Neural progenitor cell (in vitro differentiated cells): ENCODE measurements at regions not wholly inside any gene's neighbourhood (a gene's known extent, or its start where the extent isn't known, plus 50 kb on each side); places are given as distances from the start of the nearest gene placed in this dataset.

Experiments
- DNase-seq: peaks from one replicate; pipeline ENCODE4 v3.0.0-alpha.2; 2016; ENCODE audit warnings: low spot score
- H2AFZ ChIP-seq: fragments of 200-600 bp; sonication (generic); replicated peaks from 2 replicates; pipeline ENCODE4 v1.6.1; 2016; ENCODE audit warnings: antibody characterized with exemption
- H3F3A ChIP-seq: fragments of 200-600 bp; sonication (generic); 2 replicates; pipeline ENCODE4 v1.6.1; 2016; ENCODE audit warnings: antibody characterized with exemption, low read depth
- H3K27ac ChIP-seq: fragments of 200-600 bp; sonication (generic); 2 replicates; pipeline ENCODE4 v1.5.1; 2016; ENCODE audit warnings: mild to moderate bottlenecking
- H3K27me3 ChIP-seq: fragments of 200-600 bp; sonication (generic); 2 replicates; pipeline ENCODE4 v1.6.1; 2016; ENCODE audit warnings: mild to moderate bottlenecking, moderate library complexity
- H3K36me3 ChIP-seq: fragments of 200-600 bp; sonication (generic); 2 replicates; pipeline ENCODE4 v1.5.1; 2016
- H3K4me1 ChIP-seq: fragments of 200-600 bp; sonication (generic); 2 replicates; pipeline ENCODE4 v1.6.1; 2016; ENCODE audit warnings: mixed run types
- H3K4me2 ChIP-seq: fragments of 200-600 bp; sonication (generic); 2 replicates; pipeline ENCODE4 v1.6.1; 2016
- H3K4me3 ChIP-seq: fragments of 200-600 bp; sonication (generic); 2 replicates; pipeline ENCODE4 v1.5.1; 2016
- H3K79me2 ChIP-seq: fragments of 200-600 bp; sonication (generic); 2 replicates; pipeline ENCODE4 v1.6.1; 2016; ENCODE audit warnings: low read depth
- H3K9ac ChIP-seq: fragments of 200-600 bp; sonication (generic); 2 replicates; pipeline ENCODE4 v1.6.1; 2016
- H3K9me3 ChIP-seq: fragments of 200-600 bp; sonication (generic); 2 replicates; pipeline ENCODE4 v1.5.1; 2016; ENCODE audit warnings: low read depth
- H4K20me1 ChIP-seq: fragments of 200-600 bp; sonication (generic); 2 replicates; pipeline ENCODE4 v1.6.1; 2016; ENCODE audit warnings: low read depth
- H3K27ac Mint-ChIP-seq: 3 replicates; pipeline ENCODE4 v1.8.0; 2021; ENCODE audit warnings: mixed read lengths
- H3K27me3 Mint-ChIP-seq: 2 replicates; pipeline ENCODE4 v1.8.0; 2022; ENCODE audit warnings: low read depth, mild to moderate bottlenecking, inconsistent platforms, moderate library complexity, mixed read lengths; ENCODE audit not compliant: insufficient read depth
- H3K36me3 Mint-ChIP-seq: 3 replicates; pipeline ENCODE4 v1.8.0; 2021; ENCODE audit warnings: mixed read lengths
- H3K4me1 Mint-ChIP-seq: 3 replicates; pipeline ENCODE4 v1.8.0; 2021; ENCODE audit warnings: mixed read lengths
- H3K4me3 Mint-ChIP-seq: 3 replicates; pipeline ENCODE4 v1.8.0; 2021; ENCODE audit warnings: mild to moderate bottlenecking, moderate library complexity, mixed read lengths
- H3K9me3 Mint-ChIP-seq: 3 replicates; pipeline ENCODE4 v1.8.0; 2020; ENCODE audit warnings: mixed read lengths
- CTCF ChIP-seq: fragments of 200-600 bp; sonication (generic); IDR thresholded peaks from 2 replicates; pipeline ENCODE4 v1.5.1; 2017; ENCODE audit warnings: antibody characterized with exemption, mild to moderate bottlenecking
- EZH2 ChIP-seq: fragments of 200-600 bp; sonication (generic); IDR thresholded peaks from 2 replicates; pipeline ENCODE4 v1.6.1; 2017; ENCODE audit warnings: antibody characterized with exemption, mild to moderate bottlenecking, moderate library complexity
- EZH2phosphoT487 ChIP-seq: fragments of 200-600 bp; sonication (generic); IDR thresholded peaks from 2 replicates; pipeline ENCODE4 v1.6.1; 2017; ENCODE audit warnings: antibody characterized with exemption

GRCh38 chr1:243979396-243979795 is 71.7 kb upstream of the ZBTB18 start:
- no peaks in the 10 kb centered on the region for H3K9me3 ChIP-seq
- no peaks in the 10 kb centered on the region for H3F3A ChIP-seq
- Mint-ChIP-seq H3K9me3 (no peaks in the 10 kb centered on the region), H3K27ac (no peak overlapping the region), H3K36me3 (no peaks in the 10 kb centered on the region), H3K27me3 (peaks cover 5% of the 10 kb centered on the region), H3K4me3 (no peak overlapping the region), H3K4me1 (no peaks in the 10 kb centered on the region)
- H3K27ac ChIP-seq, result no peak overlapping the region
- H3K4me1 ChIP-seq, result no peaks in the 10 kb centered on the region
- TF ChIP-seq CTCF, result no peak
- TF ChIP-seq EZH2, result no peak
- TF ChIP-seq EZH2phosphoT487, result no peak
- no peak overlapping the region for H3K4me2 ChIP-seq
- H3K36me3 ChIP-seq, result no peaks in the 10 kb centered on the region
- no peaks in the 10 kb centered on the region for H3K79me2 ChIP-seq
- H4K20me1 ChIP-seq, result no peaks in the 10 kb centered on the region
- H3K27me3 ChIP-seq, result no peaks in the 10 kb centered on the region
- H2AFZ ChIP-seq, result no peak overlapping the region
- no peak overlapping the region for H3K9ac ChIP-seq
- DNase-seq, result no peak
- no peak overlapping the region for H3K4me3 ChIP-seq

- Histone ChIP-seq H3K27me3 (no peaks in the 10 kb centered on the region), H4K20me1 (no peaks in the 10 kb centered on the region), H3K27ac (no peak overlapping the region), H3K4me3 (no peak overlapping the region), H3F3A (no peaks in the 10 kb centered on the region), H3K36me3 (no peaks in the 10 kb centered on the region), H3K9ac (no peak overlapping the region), H3K4me1 (no peaks in the 10 kb centered on the region), H2AFZ (no peak overlapping the region), H3K9me3 (no peaks in the 10 kb centered on the region), H3K4me2 (no peak overlapping the region), H3K79me2 (no peaks in the 10 kb centered on the region)
- no peaks in the 10 kb centered on the region for H3K9me3 Mint-ChIP-seq
- TF ChIP-seq EZH2 (no peak), CTCF (no peak), EZH2phosphoT487 (no peak)
- H3K4me3 Mint-ChIP-seq, result no peak overlapping the region
- no peaks in the 10 kb centered on the region for H3K36me3 Mint-ChIP-seq
- H3K27me3 Mint-ChIP-seq, result peaks cover 5% of the 10 kb centered on the region
- no peaks in the 10 kb centered on the region for H3K4me1 Mint-ChIP-seq
- DNase-seq, result no peak
- H3K27ac Mint-ChIP-seq, result no peak overlapping the region
These were observed 74.0 kb upstream of the ZBTB18 start for GRCh38 chr1:243977094-243977493.

DNA sequence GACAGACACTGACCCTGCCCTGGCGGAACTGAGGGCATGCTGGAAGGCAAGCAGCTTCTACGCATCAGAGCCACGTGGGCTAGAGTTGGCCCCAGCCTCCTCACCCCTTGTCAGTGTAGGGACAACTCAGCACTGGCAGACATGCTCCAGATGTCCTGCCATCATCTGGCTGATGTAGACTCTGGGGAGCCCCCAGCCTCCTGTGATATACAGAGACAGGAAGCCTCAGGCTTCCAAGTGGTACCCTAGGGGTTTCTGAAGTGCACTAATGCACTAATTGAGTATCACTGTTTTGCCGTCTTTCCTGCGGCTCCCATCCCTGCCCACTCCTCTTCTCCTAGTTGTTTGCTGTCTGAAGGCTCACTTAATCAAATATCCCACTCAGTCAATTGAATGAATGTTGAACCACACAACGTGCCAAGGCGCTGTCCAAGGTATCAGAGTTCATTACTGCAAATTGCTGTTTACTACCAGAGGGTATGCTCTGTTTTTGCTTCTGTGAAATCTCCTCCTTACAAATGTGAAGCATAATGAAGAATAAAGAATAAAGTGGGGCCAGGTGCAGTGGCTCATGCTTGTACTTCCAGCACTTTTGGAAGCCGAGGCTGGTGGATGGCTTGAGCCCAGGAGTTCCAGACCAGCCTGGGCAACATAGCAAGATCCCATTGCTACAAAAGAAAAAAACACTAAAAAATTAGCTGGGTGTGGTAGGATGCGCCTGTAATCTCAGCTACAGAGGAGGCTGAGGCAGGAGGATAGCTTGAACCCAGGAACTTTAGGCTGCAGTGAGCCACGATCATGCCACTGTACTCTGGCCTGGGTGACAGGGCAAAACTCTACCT is 76.4 kb upstream of the ZBTB18 start:
- H3K79me2 ChIP-seq, result no peaks in the 10 kb centered on the region
- no peak overlapping the region for H3K27ac Mint-ChIP-seq

More for the DNA sequence above, 76.4 kb upstream of the ZBTB18 start:
- no peak overlapping the region for H3K4me2 ChIP-seq
- H4K20me1 ChIP-seq, result no peaks in the 10 kb centered on the region
- H3F3A ChIP-seq, result peaks cover 5% of the 10 kb centered on the region
- no peaks in the 10 kb centered on the region for H3K27me3 ChIP-seq
- Mint-ChIP-seq H3K9me3 (no peaks in the 10 kb centered on the region), H3K27me3 (peaks cover 7% of the 10 kb centered on the region), H3K36me3 (no peaks in the 10 kb centered on the region), H3K4me3 (no peak overlapping the region), H3K4me1 (peaks cover 11% of the 10 kb centered on the region)
- no peak overlapping the region for H3K4me3 ChIP-seq
- no peaks in the 10 kb centered on the region for H3K36me3 ChIP-seq
- H3K27ac ChIP-seq, result no peak overlapping the region
- H3K9ac ChIP-seq, result no peak overlapping the region
- no peak for TF ChIP-seq CTCF
- TF ChIP-seq EZH2phosphoT487, result no peak
- TF ChIP-seq EZH2, result no peak
- DNase-seq, result peak; percentile 52
- H2AFZ ChIP-seq, result no peak overlapping the region
- peaks cover 14% of the 10 kb centered on the region for H3K4me1 ChIP-seq
- no peaks in the 10 kb centered on the region for H3K9me3 ChIP-seq
